ENCODE measurements at regions not wholly inside any gene's neighbourhood (a gene's known extent, or its start where the extent isn't known, plus 50 kb on each side); places are given as distances from the start of the nearest gene placed in this dataset.

GRCh38 chr15:39498629-39499028 lies 82.2 kb upstream of the THBS1 start:
- DNase-seq, result no peak
- Mint-ChIP-seq H3K27me3 (peaks cover 9% of the 10 kb centered on the region), H3K4me1 (peaks cover 0 to 9% (median 2%) of the 10 kb centered on the region in 4 donors), H3K27ac (no peak overlapping the region), H3K4me3 (no peak overlapping the region), H3K36me3 (no peaks in the 10 kb centered on the region), H3K9me3 (peaks cover 0 to 2% (median 0%) of the 10 kb centered on the region in 7 donors)
- Histone ChIP-seq H3K4me3 (ENCODE audit: low read depth, low read length) (no peak overlapping the region), H3K9me3 (ENCODE audit: control insufficient read depth in 2 of 2, low read length in 2 of 2) (no peaks in the 10 kb centered on the region), H3K27ac (ENCODE audit: insufficient read depth, low read length, poor library complexity, severe bottlenecking) (no peak overlapping the region), H3K36me3 (ENCODE audit: control insufficient read depth, insufficient read depth, low read length) (no peaks in the 10 kb centered on the region), H3K4me1 (ENCODE audit: control insufficient read depth, insufficient read depth, low read length, poor library complexity, severe bottlenecking) (no peaks in the 10 kb centered on the region), H3K27me3 (ENCODE audit: control insufficient read depth, insufficient read depth, low read length) (no peaks in the 10 kb centered on the region)
- ATAC-seq (ENCODE audit: low read depth in 2 of 2), result no peak

- Mint-ChIP-seq H3K36me3 (no peaks in the 10 kb centered on the region), H3K27ac (no peak overlapping the region), H3K4me1 (peaks cover 0 to 9% (median 2%) of the 10 kb centered on the region in 4 donors), H3K27me3 (peaks cover 9% of the 10 kb centered on the region), H3K4me3 (no peak overlapping the region), H3K9me3 (peaks cover 0 to 2% (median 0%) of the 10 kb centered on the region in 7 donors)
- ATAC-seq (ENCODE audit: low read depth in 2 of 2) (no peak), DNase-seq (no peak)
- H3K9me3 ChIP-seq (ENCODE audit: control insufficient read depth in 2 of 2, low read length in 2 of 2), result no peaks in the 10 kb centered on the region
- H3K4me3 ChIP-seq (ENCODE audit: low read depth, low read length), result no peak overlapping the region
- H3K27me3 ChIP-seq (ENCODE audit: control insufficient read depth, insufficient read depth, low read length), result no peaks in the 10 kb centered on the region
- no peaks in the 10 kb centered on the region for H3K36me3 ChIP-seq (ENCODE audit: control insufficient read depth, insufficient read depth, low read length)
- H3K4me1 ChIP-seq (ENCODE audit: control insufficient read depth, insufficient read depth, low read length, poor library complexity, severe bottlenecking), result no peaks in the 10 kb centered on the region
- no peak overlapping the region for H3K27ac ChIP-seq (ENCODE audit: insufficient read depth, low read length, poor library complexity, severe bottlenecking)
These were observed 81.8 kb upstream of the THBS1 start for GRCh38 chr15:39499042-39499441.

GRCh38 chr15:39499681-39500080 lies 81.2 kb upstream of the THBS1 start:
- no peak for ATAC-seq (ENCODE audit: low read depth in 2 of 2)
- Histone ChIP-seq H3K36me3 (ENCODE audit: control insufficient read depth, insufficient read depth, low read length) (no peaks in the 10 kb centered on the region), H3K27ac (ENCODE audit: insufficient read depth, low read length, poor library complexity, severe bottlenecking) (no peak overlapping the region), H3K4me1 (ENCODE audit: control insufficient read depth, insufficient read depth, low read length, poor library complexity, severe bottlenecking) (no peaks in the 10 kb centered on the region), H3K27me3 (ENCODE audit: control insufficient read depth, insufficient read depth, low read length) (no peaks in the 10 kb centered on the region), H3K9me3 (ENCODE audit: control insufficient read depth in 2 of 2, low read length in 2 of 2) (no peaks in the 10 kb centered on the region), H3K4me3 (ENCODE audit: low read depth, low read length) (no peak overlapping the region)
- peaks cover 0 to 2% (median 0%) of the 10 kb centered on the region in 7 donors for H3K9me3 Mint-ChIP-seq
- peaks cover 9% of the 10 kb centered on the region for H3K27me3 Mint-ChIP-seq
- peaks cover 0 to 9% (median 2%) of the 10 kb centered on the region in 4 donors for H3K4me1 Mint-ChIP-seq
- H3K4me3 Mint-ChIP-seq, result no peak overlapping the region
- H3K27ac Mint-ChIP-seq, result no peak overlapping the region
- H3K36me3 Mint-ChIP-seq, result no peaks in the 10 kb centered on the region
- DNase-seq, result no peak

- peaks cover 2% of the 10 kb centered on the region for H3K27me3 ChIP-seq (ENCODE audit: control insufficient read depth, insufficient read depth, low read length)
- Mint-ChIP-seq H3K4me1 (peaks cover 0 to 9% (median 2%) of the 10 kb centered on the region in 4 donors), H3K27ac (no peak overlapping the region), H3K27me3 (peaks cover 8% of the 10 kb centered on the region), H3K4me3 (no peak overlapping the region), H3K9me3 (peaks cover 0 to 2% (median 0%) of the 10 kb centered on the region in 7 donors), H3K36me3 (no peaks in the 10 kb centered on the region)
- DNase-seq (no peak), ATAC-seq (ENCODE audit: low read depth in 2 of 2) (no peak)
- no peaks in the 10 kb centered on the region for H3K9me3 ChIP-seq (ENCODE audit: control insufficient read depth in 2 of 2, low read length in 2 of 2)
- H3K4me1 ChIP-seq (ENCODE audit: control insufficient read depth, insufficient read depth, low read length, poor library complexity, severe bottlenecking), result no peaks in the 10 kb centered on the region
- H3K27ac ChIP-seq (ENCODE audit: insufficient read depth, low read length, poor library complexity, severe bottlenecking), result no peak overlapping the region
- H3K36me3 ChIP-seq (ENCODE audit: control insufficient read depth, insufficient read depth, low read length), result no peaks in the 10 kb centered on the region
- no peak overlapping the region for H3K4me3 ChIP-seq (ENCODE audit: low read depth, low read length)
These were observed 79.4 kb upstream of the THBS1 start for GRCh38 chr15:39501366-39502081.

GRCh38 chr15:39502082-39502447 lies 78.8 kb upstream of the THBS1 start:
- H3K4me1 Mint-ChIP-seq, result peaks cover 0 to 8% (median 2%) of the 10 kb centered on the region in 4 donors
- no peaks in the 10 kb centered on the region for H3K4me1 ChIP-seq (ENCODE audit: control insufficient read depth, insufficient read depth, low read length, poor library complexity, severe bottlenecking)

GRCh38 chr15:39502611-39503195 lies 78.2 kb upstream of the THBS1 start:
- H3K27me3 ChIP-seq (ENCODE audit: control insufficient read depth, insufficient read depth, low read length), result peaks cover 4% of the 10 kb centered on the region
- Mint-ChIP-seq H3K36me3 (no peaks in the 10 kb centered on the region), H3K27me3 (peaks cover 11% of the 10 kb centered on the region), H3K4me1 (peaks cover 0 to 5% (median 2%) of the 10 kb centered on the region in 4 donors), H3K9me3 (peaks cover 0 to 2% (median 0%) of the 10 kb centered on the region in 7 donors), H3K4me3 (no peak overlapping the region), H3K27ac (no peak overlapping the region)
- H3K4me3 ChIP-seq (ENCODE audit: low read depth, low read length), result no peak overlapping the region
- no peaks in the 10 kb centered on the region for H3K36me3 ChIP-seq (ENCODE audit: control insufficient read depth, insufficient read depth, low read length)
- no peak overlapping the region for H3K27ac ChIP-seq (ENCODE audit: insufficient read depth, low read length, poor library complexity, severe bottlenecking)
- DNase-seq (no peak), ATAC-seq (ENCODE audit: low read depth in 2 of 2) (no peak)
- no peaks in the 10 kb centered on the region for H3K9me3 ChIP-seq (ENCODE audit: control insufficient read depth in 2 of 2, low read length in 2 of 2)
- no peaks in the 10 kb centered on the region for H3K4me1 ChIP-seq (ENCODE audit: control insufficient read depth, insufficient read depth, low read length, poor library complexity, severe bottlenecking)

More at GRCh38 chr15:39502082-39502447, 78.8 kb upstream of the THBS1 start:
- H3K4me3 Mint-ChIP-seq, result no peak overlapping the region
- no peak overlapping the region for H3K27ac ChIP-seq (ENCODE audit: insufficient read depth, low read length, poor library complexity, severe bottlenecking)
- no peak overlapping the region for H3K27ac Mint-ChIP-seq
- H3K9me3 ChIP-seq (ENCODE audit: control insufficient read depth in 2 of 2, low read length in 2 of 2), result no peaks in the 10 kb centered on the region
- peaks cover 2% of the 10 kb centered on the region for H3K27me3 ChIP-seq (ENCODE audit: control insufficient read depth, insufficient read depth, low read length)
- peaks cover 0 to 2% (median 0%) of the 10 kb centered on the region in 7 donors for H3K9me3 Mint-ChIP-seq
- DNase-seq, result no peak
- peaks cover 9% of the 10 kb centered on the region for H3K27me3 Mint-ChIP-seq
- no peaks in the 10 kb centered on the region for H3K36me3 Mint-ChIP-seq
- ATAC-seq (ENCODE audit: low read depth in 2 of 2), result no peak
- no peak overlapping the region for H3K4me3 ChIP-seq (ENCODE audit: low read depth, low read length)
- no peaks in the 10 kb centered on the region for H3K36me3 ChIP-seq (ENCODE audit: control insufficient read depth, insufficient read depth, low read length)

- ATAC-seq (ENCODE audit: low read depth in 2 of 2), result no peak
- H3K9me3 Mint-ChIP-seq, result peaks cover 0 to 2% (median 0%) of the 10 kb centered on the region in 7 donors
These were observed 77.4 kb upstream of the THBS1 start for GRCh38 chr15:39503526-39503925.

GRCh38 chr15:39504808-39505207 lies 76.1 kb upstream of the THBS1 start:
- no peak for ATAC-seq (ENCODE audit: low read depth in 2 of 2)

More at GRCh38 chr15:39503526-39503925, 77.4 kb upstream of the THBS1 start:
- Mint-ChIP-seq H3K27me3 (peaks cover 14% of the 10 kb centered on the region), H3K4me1 (no peaks in the 10 kb centered on the region), H3K4me3 (no peak overlapping the region), H3K27ac (no peak overlapping the region), H3K36me3 (no peaks in the 10 kb centered on the region)
- no peak overlapping the region for H3K4me3 ChIP-seq (ENCODE audit: low read depth, low read length)
- H3K9me3 ChIP-seq (ENCODE audit: control insufficient read depth in 2 of 2, low read length in 2 of 2), result no peaks in the 10 kb centered on the region
- no peaks in the 10 kb centered on the region for H3K36me3 ChIP-seq (ENCODE audit: control insufficient read depth, insufficient read depth, low read length)
- DNase-seq, result no peak
- no peak overlapping the region for H3K27ac ChIP-seq (ENCODE audit: insufficient read depth, low read length, poor library complexity, severe bottlenecking)
- peaks cover 4% of the 10 kb centered on the region for H3K27me3 ChIP-seq (ENCODE audit: control insufficient read depth, insufficient read depth, low read length)
- no peaks in the 10 kb centered on the region for H3K4me1 ChIP-seq (ENCODE audit: control insufficient read depth, insufficient read depth, low read length, poor library complexity, severe bottlenecking)

More at GRCh38 chr15:39504808-39505207, 76.1 kb upstream of the THBS1 start:
- Histone ChIP-seq H3K9me3 (ENCODE audit: control insufficient read depth in 2 of 2, low read length in 2 of 2) (no peaks in the 10 kb centered on the region), H3K4me1 (ENCODE audit: control insufficient read depth, insufficient read depth, low read length, poor library complexity, severe bottlenecking) (no peaks in the 10 kb centered on the region), H3K4me3 (ENCODE audit: low read depth, low read length) (no peak overlapping the region), H3K27me3 (ENCODE audit: control insufficient read depth, insufficient read depth, low read length) (peaks cover 4% of the 10 kb centered on the region), H3K36me3 (ENCODE audit: control insufficient read depth, insufficient read depth, low read length) (no peaks in the 10 kb centered on the region), H3K27ac (ENCODE audit: insufficient read depth, low read length, poor library complexity, severe bottlenecking) (no peak overlapping the region)
- peaks cover 0 to 3% (median 0%) of the 10 kb centered on the region in 7 donors for H3K9me3 Mint-ChIP-seq
- no peak overlapping the region for H3K4me3 Mint-ChIP-seq
- DNase-seq, result no peak
- H3K4me1 Mint-ChIP-seq, result no peaks in the 10 kb centered on the region
- H3K27me3 Mint-ChIP-seq, result peaks cover 14% of the 10 kb centered on the region
- H3K36me3 Mint-ChIP-seq, result no peaks in the 10 kb centered on the region
- no peak overlapping the region for H3K27ac Mint-ChIP-seq
